HG03521 (cell line): ENCODE measurements at regions not wholly inside any gene's neighbourhood (a gene's known extent, or its start where the extent isn't known, plus 50 kb on each side); places are given as distances from the start of the nearest gene placed in this dataset.

Experiments used
- ATAC-seq: cut with Tn5 transposase; IDR thresholded peaks from one replicate; pipeline ENCODE4 v1.9.1; 2021; ENCODE audit warnings: mild to moderate bottlenecking, moderate library complexity; ENCODE audit not compliant: unreplicated experiment

GRCh38 chr20:17093782-17094181, 133.1 kb upstream of the PCSK2 start:
- no peak for ATAC-seq

GRCh38 chr20:17097603-17098002, 129.2 kb upstream of the PCSK2 start:
- ATAC-seq: no peak

DNA sequence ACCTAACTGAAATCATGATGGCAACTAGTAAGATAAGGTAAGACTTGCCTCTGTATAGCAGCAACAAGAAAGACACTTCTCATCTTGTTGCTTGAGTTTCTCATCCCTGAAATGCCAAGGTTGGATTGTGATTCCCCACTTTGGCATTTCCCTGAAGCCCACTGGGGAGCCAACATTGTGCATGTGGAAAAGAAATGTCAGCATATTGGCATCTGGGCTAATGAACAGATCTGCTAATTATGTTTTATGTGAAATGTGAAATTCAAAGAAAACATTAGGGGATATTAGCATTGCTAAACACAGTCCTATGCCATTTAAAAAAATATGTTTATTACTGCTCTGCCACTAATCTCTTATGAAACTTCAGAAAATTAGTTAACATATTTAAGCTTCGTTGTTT, 126.3 kb upstream of the PCSK2 start:
- ATAC-seq: no peak

GRCh38 chr20:17107127-17107526, 119.7 kb upstream of the PCSK2 start:
- no peak for ATAC-seq

DNA sequence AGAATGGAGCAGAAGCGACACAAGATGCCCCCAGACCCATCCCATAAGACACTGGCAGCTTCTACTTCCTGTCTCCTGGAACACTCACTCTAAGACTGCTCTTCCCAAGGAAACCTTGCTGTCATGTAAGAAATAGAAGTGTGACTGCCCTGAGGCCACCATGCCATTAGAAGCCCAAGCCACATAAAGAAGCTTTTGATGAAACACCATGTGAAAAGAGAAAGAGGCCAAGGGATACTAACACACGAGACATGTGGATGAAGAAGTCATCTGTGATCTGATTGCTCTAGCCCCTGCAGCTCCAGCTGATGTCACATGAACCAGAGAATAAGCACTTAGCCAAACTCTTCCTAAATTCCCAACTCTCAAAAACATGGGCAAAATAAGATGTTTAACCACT, 117.9 kb upstream of the PCSK2 start:
- ATAC-seq: no peak

- ATAC-seq: no peak
Measured at GRCh38 chr20:17109307-17109706, 117.5 kb upstream of the PCSK2 start.

DNA sequence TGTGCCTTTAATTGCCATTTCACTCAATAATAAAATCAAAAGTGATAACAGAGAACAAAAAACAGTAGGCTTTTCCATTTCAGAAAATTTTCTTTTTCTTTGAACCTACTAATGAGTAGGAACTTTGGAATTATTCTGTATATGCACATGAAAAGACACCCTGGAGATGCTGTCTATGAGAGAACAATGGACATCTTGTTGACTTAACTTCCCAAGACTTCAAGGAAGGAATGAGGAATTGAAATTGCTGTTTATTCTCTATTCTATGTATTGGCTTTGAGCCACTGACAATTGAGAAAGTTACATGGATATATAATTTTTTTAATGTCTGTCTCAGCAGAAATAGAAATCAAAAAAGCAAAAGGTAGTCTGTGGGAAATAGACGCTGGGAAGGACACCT, 98.6 kb upstream of the PCSK2 start:
- ATAC-seq: no peak

- ATAC-seq: no peak
Measured at GRCh38 chr20:17129089-17129488, 97.8 kb upstream of the PCSK2 start.

- ATAC-seq: no peak
Measured at GRCh38 chr20:17137692-17138091, 89.1 kb upstream of the PCSK2 start.

- no peak for ATAC-seq
Measured at GRCh38 chr20:17138237-17138636, 88.6 kb upstream of the PCSK2 start.

DNA sequence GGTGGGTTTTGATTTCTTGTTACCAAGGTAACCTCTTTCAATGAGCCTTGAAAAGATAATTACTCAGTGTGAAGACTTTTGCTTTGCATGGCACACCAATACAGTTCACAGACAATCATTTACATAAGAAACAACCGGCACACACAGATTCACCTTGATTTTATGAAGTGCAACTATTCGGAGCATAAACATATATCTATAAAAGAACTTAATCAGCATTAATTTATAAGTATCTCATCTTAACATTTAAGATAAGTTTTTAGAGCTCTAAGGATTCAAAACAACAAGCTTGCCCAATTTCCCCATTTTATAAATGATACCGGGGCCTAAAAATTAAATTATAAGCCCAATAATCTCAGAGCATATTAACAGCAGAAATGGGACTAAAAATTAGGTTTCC, 85.9 kb upstream of the PCSK2 start:
- ATAC-seq: no peak

GRCh38 chr20:17141568-17141967, 85.3 kb upstream of the PCSK2 start:
- ATAC-seq: no peak

- no peak for ATAC-seq
Measured at GRCh38 chr20:17142666-17143065, 84.2 kb upstream of the PCSK2 start.

GRCh38 chr20:17150858-17151257, 76.0 kb upstream of the PCSK2 start:
- no peak for ATAC-seq

DNA sequence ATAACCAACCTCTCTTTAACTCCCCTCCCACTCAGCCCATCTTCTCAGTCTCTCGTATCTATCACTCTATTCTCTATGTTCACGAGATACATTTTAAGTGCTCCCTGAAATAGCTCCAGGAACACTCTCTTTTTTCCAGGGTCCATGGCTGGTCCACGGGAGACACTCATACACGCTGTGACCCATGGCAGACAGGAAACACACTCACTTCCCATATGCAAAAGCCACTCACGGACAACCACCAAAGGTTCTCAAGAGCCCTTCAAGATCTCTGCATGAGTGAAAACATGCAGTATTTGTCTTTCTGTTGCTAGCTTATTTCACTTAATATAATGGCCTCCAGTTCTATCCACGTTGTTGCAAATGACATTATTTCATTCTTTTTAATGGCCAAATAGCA, 71.4 kb upstream of the PCSK2 start:
- ATAC-seq: no peak

GRCh38 chr20:17158701-17159100, 68.1 kb upstream of the PCSK2 start:
- no peak for ATAC-seq

GRCh38 chr20:17161673-17162481, 65.0 kb upstream of the PCSK2 start:
- no peak for ATAC-seq

GRCh38 chr20:17168026-17168612, 58.7 kb upstream of the PCSK2 start:
- no peak for ATAC-seq

- ATAC-seq: no peak
Measured at GRCh38 chr20:17169585-17170136, 57.2 kb upstream of the PCSK2 start.

GRCh38 chr20:17171746-17172280, 55.0 kb upstream of the PCSK2 start:
- ATAC-seq: no peak

DNA sequence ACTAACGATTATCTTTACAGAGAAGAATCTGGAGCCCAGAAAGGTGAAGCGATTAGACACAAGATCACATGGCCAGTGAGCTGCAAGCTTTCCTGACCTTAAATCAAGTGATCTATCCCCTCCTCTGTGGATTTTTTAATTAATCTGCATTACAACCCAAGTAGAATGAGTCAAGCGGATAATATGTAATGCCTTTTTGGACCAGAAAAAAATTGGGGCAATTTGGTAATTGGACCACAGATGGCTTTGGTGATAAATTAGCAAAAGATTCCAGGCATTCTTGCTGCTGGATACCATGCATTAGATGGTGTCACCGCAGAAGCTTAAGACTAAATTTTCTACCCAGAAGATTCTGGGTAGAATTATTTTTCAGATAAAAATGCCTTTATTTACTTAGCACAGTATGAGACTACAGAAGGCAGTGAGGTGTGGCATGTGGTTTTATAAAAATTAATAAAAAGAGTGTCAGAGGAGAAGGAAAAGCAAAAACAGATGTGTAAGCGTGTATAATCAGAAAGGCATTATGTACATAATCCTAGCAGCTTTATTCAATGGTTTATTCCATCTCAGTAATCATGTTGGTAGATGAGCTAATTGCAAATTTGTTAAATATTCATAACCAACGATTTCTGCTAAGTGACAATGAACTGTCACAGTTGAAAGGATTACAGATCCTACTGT, 53.9 kb upstream of the PCSK2 start:
- ATAC-seq: no peak
